Activated CD8-positive, alpha-beta T cell treated with anti-CD3 and anti-CD28 coated beads, Interleukin-2, amount 10 ng/mL, durations not matched to agents 7 days and 5 days (primary cell): ENCODE measurements at regions not wholly inside any gene's neighbourhood (a gene's known extent, or its start where the extent isn't known, plus 50 kb on each side); places are given as distances from the start of the nearest gene placed in this dataset.

ENCODE experiments used
- ATAC-seq: fragments of 150-1000 bp; cut with Tn5 transposase; one replicate; pipeline ENCODE4 v1.10.0; 2021; ENCODE audit warnings: moderate library complexity
- CTCF ChIA-PET: fragments of 350-600 bp; sonication (Branson Sonifier 250); formaldehyde crosslinking; loops from one replicate; lab custom pipeline; 2021; ENCODE audit warnings: antibody characterized with exemption; lab: Charles Lee
- POLR2A ChIA-PET: fragments of 350-600 bp; sonication (Branson Sonifier 250); formaldehyde crosslinking; loops from one replicate; lab custom pipeline; 2021; ENCODE audit warnings: antibody characterized with exemption; lab: Charles Lee
- DNase-seq: peaks from one replicate; pipeline ENCODE4 v3.0.0-alpha.2; 2020
- H3K27ac Mint-ChIP-seq: one replicate; pipeline ENCODE4 v1.8.0; 2021; ENCODE audit warnings: mild to moderate bottlenecking, mixed read lengths
- H3K27me3 Mint-ChIP-seq: one replicate; pipeline ENCODE4 v1.8.0; 2021; ENCODE audit warnings: low read depth, mixed read lengths
- H3K36me3 Mint-ChIP-seq: one replicate; pipeline ENCODE4 v1.8.0; 2021; ENCODE audit warnings: low read depth, mixed read lengths
- H3K4me1 Mint-ChIP-seq: one replicate; pipeline ENCODE4 v1.8.0; 2021; ENCODE audit warnings: low read depth, mixed read lengths
- H3K4me3 Mint-ChIP-seq: one replicate; pipeline ENCODE4 v1.8.0; 2021; ENCODE audit warnings: mild to moderate bottlenecking, mixed read lengths
- H3K9me3 Mint-ChIP-seq: one replicate; pipeline ENCODE4 v1.8.0; 2022; ENCODE audit warnings: mixed read lengths; ENCODE audit not compliant: insufficient read depth

DNA sequence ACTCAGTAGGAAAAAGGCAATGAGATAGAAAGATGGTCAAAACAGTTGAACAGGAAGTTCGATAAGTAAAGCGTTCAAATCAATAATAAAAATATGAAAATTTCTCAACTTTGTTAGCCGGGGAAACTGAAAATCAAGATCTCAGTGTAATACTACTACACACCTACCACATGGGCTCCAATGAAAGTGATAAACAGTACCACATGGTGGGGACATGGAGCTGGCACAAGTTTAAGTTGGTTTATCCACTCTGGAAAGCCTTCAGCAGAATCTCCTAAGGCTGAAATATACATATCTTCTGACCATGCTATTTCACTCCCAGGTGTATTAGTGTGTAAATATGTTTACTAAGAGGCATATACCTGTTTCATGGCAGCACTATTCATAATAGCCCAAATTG is 126.8 kb downstream of the NXNL2 start:
- H3K27me3 Mint-ChIP-seq = peaks cover 11% of the 10 kb centered on the region
- H3K27ac Mint-ChIP-seq = no peak overlapping the region
- ChIA-PET POLR2A (no interaction called here), CTCF (no interaction called here)
- no peak for DNase-seq
- no peaks in the 10 kb centered on the region for H3K4me1 Mint-ChIP-seq
- no peak overlapping the region for H3K4me3 Mint-ChIP-seq
- no peaks in the 10 kb centered on the region for H3K36me3 Mint-ChIP-seq
- no peaks in the 10 kb centered on the region for H3K9me3 Mint-ChIP-seq
- ATAC-seq = no peak

DNA sequence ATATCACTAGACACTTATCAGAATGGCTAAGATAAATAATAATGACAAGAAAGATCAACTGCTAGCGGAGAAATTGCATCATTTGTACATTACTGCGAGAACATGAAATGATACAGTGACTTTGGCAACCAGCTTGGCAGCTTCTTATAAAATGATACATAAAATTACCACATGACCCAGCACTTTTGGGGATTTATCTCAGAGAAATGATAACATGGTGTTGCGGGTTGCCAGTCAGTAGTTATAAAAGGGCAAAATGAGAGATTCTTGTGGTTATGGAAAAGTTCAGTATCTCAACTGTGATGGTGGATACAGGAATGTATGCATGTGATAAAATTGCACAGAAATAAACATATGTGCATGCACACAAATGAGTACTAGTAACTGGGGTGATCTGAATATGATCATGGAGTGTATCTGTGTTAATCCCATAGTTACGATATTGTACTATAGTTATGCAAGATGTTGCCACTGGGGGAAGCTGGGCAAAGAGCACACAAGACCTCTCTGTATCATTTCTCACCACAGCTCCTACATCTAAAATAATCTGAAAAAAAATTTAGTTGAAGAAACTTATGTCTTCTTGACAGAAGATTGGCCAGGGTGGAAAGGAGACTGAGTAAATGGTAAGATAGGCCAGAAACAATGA is 128.9 kb downstream of the NXNL2 start:
- POLR2A ChIA-PET = no interaction called here
- H3K36me3 Mint-ChIP-seq = no peaks in the 10 kb centered on the region
- CTCF ChIA-PET = no interaction called here
- no peak for DNase-seq
- no peak overlapping the region for H3K4me3 Mint-ChIP-seq
- H3K27ac Mint-ChIP-seq = no peak overlapping the region
- peaks cover 8% of the 10 kb centered on the region for H3K27me3 Mint-ChIP-seq
- no peaks in the 10 kb centered on the region for H3K9me3 Mint-ChIP-seq
- H3K4me1 Mint-ChIP-seq = no peaks in the 10 kb centered on the region
- ATAC-seq = no peak

DNA sequence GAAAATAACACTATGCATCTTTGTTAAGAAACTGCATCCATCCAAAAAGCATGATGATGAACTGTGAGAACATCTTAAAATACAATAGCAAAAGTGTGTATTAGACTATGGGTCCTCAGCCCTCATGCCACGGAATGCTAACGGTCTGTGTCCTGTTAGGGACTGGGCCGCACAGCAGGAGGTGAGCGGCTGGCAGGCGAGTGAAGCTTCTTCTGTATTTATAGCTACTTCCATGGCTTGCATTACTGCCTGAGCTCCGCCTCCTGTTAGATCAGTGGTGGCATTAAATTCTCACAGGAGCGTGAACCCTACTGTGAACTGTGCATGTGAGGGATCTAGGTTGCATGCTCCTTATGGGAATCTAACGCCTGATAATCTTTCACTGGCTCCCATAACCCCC is 129.8 kb downstream of the NXNL2 start:
- no peaks in the 10 kb centered on the region for H3K9me3 Mint-ChIP-seq
- DNase-seq (no peak), ATAC-seq (no peak)
- no peaks in the 10 kb centered on the region for H3K4me1 Mint-ChIP-seq
- H3K27ac Mint-ChIP-seq = no peak overlapping the region
- peaks cover 8% of the 10 kb centered on the region for H3K27me3 Mint-ChIP-seq
- POLR2A ChIA-PET = no interaction called here
- no peak overlapping the region for H3K4me3 Mint-ChIP-seq
- H3K36me3 Mint-ChIP-seq = no peaks in the 10 kb centered on the region
- CTCF ChIA-PET = no interaction called here

- no peak for ATAC-seq
Measured at GRCh38 chr9:88672874-88673689, 138.1 kb downstream of the NXNL2 start.

GRCh38 chr9:88673886-88674285 is 138.9 kb downstream of the NXNL2 start:
- no peaks in the 10 kb centered on the region for H3K27me3 Mint-ChIP-seq
- no peak overlapping the region for H3K4me3 Mint-ChIP-seq
- H3K4me1 Mint-ChIP-seq = no peaks in the 10 kb centered on the region
- no peak for DNase-seq
- H3K27ac Mint-ChIP-seq = no peak overlapping the region
- no peaks in the 10 kb centered on the region for H3K9me3 Mint-ChIP-seq
- no peaks in the 10 kb centered on the region for H3K36me3 Mint-ChIP-seq
- no peak for ATAC-seq
- ChIA-PET POLR2A (no interaction called here), CTCF (no interaction called here)

More at GRCh38 chr9:88672874-88673689, 138.1 kb downstream of the NXNL2 start:
- no peak overlapping the region for H3K27ac Mint-ChIP-seq
- H3K4me3 Mint-ChIP-seq = no peak overlapping the region
- no peak for DNase-seq
- ChIA-PET CTCF (no interaction called here), POLR2A (no interaction called here)
- H3K27me3 Mint-ChIP-seq = no peaks in the 10 kb centered on the region
- no peaks in the 10 kb centered on the region for H3K4me1 Mint-ChIP-seq
- H3K9me3 Mint-ChIP-seq = no peaks in the 10 kb centered on the region
- H3K36me3 Mint-ChIP-seq = no peaks in the 10 kb centered on the region

DNA sequence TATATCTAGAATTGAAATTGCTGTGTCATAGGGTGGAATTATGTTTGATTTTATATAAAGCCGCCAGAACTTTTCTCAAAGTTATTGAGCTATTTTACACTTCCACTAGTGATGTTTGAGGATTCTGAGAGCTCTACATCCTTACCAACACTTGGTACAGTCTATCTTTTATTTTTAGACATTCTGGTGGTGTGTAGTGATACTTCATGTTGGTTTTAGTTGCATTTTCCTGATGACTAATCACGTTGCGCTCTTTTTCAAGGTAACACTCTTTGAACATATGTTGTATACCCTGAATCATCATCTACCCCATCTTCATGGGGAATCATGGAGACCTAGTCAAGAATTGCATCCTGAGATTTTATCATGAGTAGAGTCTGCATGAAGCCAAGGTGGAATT is 141.7 kb downstream of the NXNL2 start:
- CTCF ChIA-PET = no interaction called here
- no peak for ATAC-seq

DNA sequence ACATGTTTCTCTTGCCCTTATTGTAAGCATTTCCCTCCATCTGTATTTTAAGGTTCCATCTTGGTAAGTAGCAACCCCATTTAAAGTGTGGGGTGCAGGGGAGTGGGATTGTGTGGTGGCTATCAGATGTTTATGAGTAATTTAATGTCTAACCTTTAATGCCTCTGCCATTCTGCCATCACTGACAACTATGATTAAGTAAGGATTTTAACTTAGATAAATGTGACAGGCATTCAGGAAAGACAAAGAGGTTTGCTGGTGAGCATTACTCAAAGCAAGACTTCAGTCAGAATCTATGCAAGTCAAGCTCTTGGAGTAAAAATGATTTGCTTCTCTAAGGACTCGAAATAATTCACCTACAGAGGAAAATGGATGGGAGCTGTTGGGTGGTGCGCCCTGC is 143.0 kb downstream of the NXNL2 start:
- Mint-ChIP-seq H3K9me3 (no peaks in the 10 kb centered on the region), H3K27me3 (no peaks in the 10 kb centered on the region), H3K27ac (no peak overlapping the region), H3K36me3 (no peaks in the 10 kb centered on the region), H3K4me1 (no peaks in the 10 kb centered on the region), H3K4me3 (no peak overlapping the region)
- POLR2A ChIA-PET = no interaction called here
- CTCF ChIA-PET = no interaction called here
- ATAC-seq (no peak), DNase-seq (no peak)

More for the DNA sequence above, 141.7 kb downstream of the NXNL2 start:
- DNase-seq = no peak
- Mint-ChIP-seq H3K27me3 (no peaks in the 10 kb centered on the region), H3K36me3 (no peaks in the 10 kb centered on the region), H3K27ac (no peak overlapping the region), H3K9me3 (no peaks in the 10 kb centered on the region), H3K4me3 (no peak overlapping the region), H3K4me1 (no peaks in the 10 kb centered on the region)
- POLR2A ChIA-PET = no interaction called here

DNA sequence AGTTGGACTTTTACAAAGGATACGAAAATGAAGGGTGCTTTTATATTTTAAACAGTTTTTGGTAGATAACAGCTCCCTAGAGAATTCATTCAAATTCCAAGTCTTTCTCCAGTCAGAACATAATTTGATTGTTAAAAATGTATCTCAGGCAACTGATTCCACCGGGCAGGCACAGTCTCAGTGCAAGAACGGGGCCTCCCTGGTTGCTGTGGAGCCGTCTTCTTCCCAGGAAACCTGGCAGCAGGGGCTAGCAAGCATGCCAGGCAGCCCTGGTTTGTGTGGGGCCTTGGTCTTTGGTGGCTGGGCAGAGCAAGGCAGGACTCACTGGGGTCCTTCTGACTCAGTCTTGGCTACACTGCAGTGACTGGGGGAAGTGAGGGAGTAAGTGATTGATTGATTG is 143.5 kb downstream of the NXNL2 start:
- ATAC-seq (no peak), DNase-seq (no peak)
- no peaks in the 10 kb centered on the region for H3K9me3 Mint-ChIP-seq
- CTCF ChIA-PET = no interaction called here
- H3K4me3 Mint-ChIP-seq = no peak overlapping the region
- H3K4me1 Mint-ChIP-seq = no peaks in the 10 kb centered on the region
- POLR2A ChIA-PET = no interaction called here
- no peaks in the 10 kb centered on the region for H3K36me3 Mint-ChIP-seq
- no peak overlapping the region for H3K27ac Mint-ChIP-seq
- no peaks in the 10 kb centered on the region for H3K27me3 Mint-ChIP-seq

DNA sequence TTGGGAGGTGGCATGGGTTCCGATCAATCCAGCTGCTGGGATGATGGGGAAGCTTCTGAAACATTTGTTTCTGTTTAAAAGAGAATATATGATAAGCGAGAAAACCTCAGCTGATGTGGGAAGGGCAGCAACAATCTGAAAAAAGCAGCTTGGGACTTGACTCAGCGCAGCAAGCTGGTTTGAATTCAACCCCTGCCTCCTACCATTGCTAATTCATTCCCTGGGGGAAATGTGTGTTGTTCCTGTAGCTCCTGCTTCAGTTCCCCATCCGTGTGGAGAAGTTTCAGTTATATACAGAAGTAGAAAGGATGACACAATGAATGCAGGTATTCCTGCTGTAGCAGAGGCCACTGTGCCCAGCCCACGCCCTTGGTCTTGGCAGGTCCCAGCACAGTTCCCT is 145.1 kb downstream of the NXNL2 start:
- POLR2A ChIA-PET = no interaction called here
- H3K4me1 Mint-ChIP-seq = no peaks in the 10 kb centered on the region
- no peaks in the 10 kb centered on the region for H3K36me3 Mint-ChIP-seq
- H3K27ac Mint-ChIP-seq = no peak overlapping the region
- H3K9me3 Mint-ChIP-seq = no peaks in the 10 kb centered on the region
- H3K4me3 Mint-ChIP-seq = no peak overlapping the region
- ATAC-seq (no peak), DNase-seq (no peak)
- CTCF ChIA-PET = no interaction called here
- no peaks in the 10 kb centered on the region for H3K27me3 Mint-ChIP-seq

GRCh38 chr9:88680505-88681160 is 145.7 kb downstream of the NXNL2 start:
- Mint-ChIP-seq H3K9me3 (no peaks in the 10 kb centered on the region), H3K36me3 (no peaks in the 10 kb centered on the region), H3K4me1 (no peaks in the 10 kb centered on the region), H3K27ac (no peak overlapping the region), H3K4me3 (no peak overlapping the region), H3K27me3 (no peaks in the 10 kb centered on the region)
- DNase-seq = no peak
- ChIA-PET CTCF (no interaction called here), POLR2A (no interaction called here)
- ATAC-seq = no peak

DNA sequence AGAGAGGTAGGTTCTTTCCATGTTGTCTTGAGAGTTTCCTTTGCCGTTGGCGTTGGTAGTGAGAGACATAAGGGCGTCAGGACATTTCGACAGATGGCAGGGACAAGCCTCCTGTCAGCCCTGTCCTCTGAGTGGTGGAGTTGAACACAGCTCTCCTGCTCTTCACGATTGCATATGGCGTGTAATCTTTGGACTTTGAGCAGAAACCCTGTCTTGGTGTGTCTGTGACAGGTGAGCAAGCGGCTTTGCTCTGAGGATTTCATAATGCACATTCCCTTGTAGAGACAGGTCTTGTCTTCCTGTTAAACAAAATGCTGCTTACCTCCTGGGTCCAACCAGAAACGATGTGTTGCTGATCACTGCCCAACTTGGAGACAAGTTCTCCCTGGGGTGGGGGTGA is 146.5 kb downstream of the NXNL2 start:
- Mint-ChIP-seq H3K9me3 (no peaks in the 10 kb centered on the region), H3K4me3 (no peak overlapping the region), H3K4me1 (no peaks in the 10 kb centered on the region), H3K36me3 (no peaks in the 10 kb centered on the region), H3K27me3 (no peaks in the 10 kb centered on the region), H3K27ac (no peak overlapping the region)
- no peak for ATAC-seq
- CTCF ChIA-PET = no interaction called here
- no peak for DNase-seq
- POLR2A ChIA-PET = no interaction called here

- DNase-seq = no peak
- ATAC-seq = no peak
- Mint-ChIP-seq H3K27ac (no peak overlapping the region), H3K4me1 (no peaks in the 10 kb centered on the region), H3K4me3 (no peak overlapping the region), H3K36me3 (no peaks in the 10 kb centered on the region), H3K9me3 (no peaks in the 10 kb centered on the region), H3K27me3 (no peaks in the 10 kb centered on the region)
- POLR2A ChIA-PET = no interaction called here
- CTCF ChIA-PET = no interaction called here
Measured at GRCh38 chr9:88682431-88682831, 147.5 kb downstream of the NXNL2 start.
